Hepatocyte (in vitro differentiated cells): ENCODE measurements at regions not wholly inside any gene's neighbourhood (a gene's known extent, or its start where the extent isn't known, plus 50 kb on each side); places are given as distances from the start of the nearest gene placed in this dataset.

Experiments used
- CTCF ChIP-seq: fragments of 200-600 bp; sonication (generic); IDR thresholded peaks from 2 replicates; pipeline ENCODE4 v1.5.1; 2016; ENCODE audit warnings: antibody characterized with exemption, mild to moderate bottlenecking; ENCODE audit not compliant: poor library complexity
- EZH2 ChIP-seq: fragments of 200-600 bp; sonication (generic); IDR thresholded peaks from 2 replicates; pipeline ENCODE4 v1.6.1; 2016; ENCODE audit warnings: antibody characterized with exemption, mild to moderate bottlenecking, borderline replicate concordance
- EZH2phosphoT487 ChIP-seq: fragments of 200-600 bp; sonication (generic); IDR thresholded peaks from one replicate; pipeline ENCODE4 v1.6.1; 2018; ENCODE audit warnings: antibody characterized with exemption, mild to moderate bottlenecking, low read depth, moderate library complexity; ENCODE audit not compliant: unreplicated experiment, severe bottlenecking

- no peak for TF ChIP-seq CTCF
- no peak for TF ChIP-seq EZH2
- TF ChIP-seq EZH2phosphoT487: no peak
These were observed 130.9 kb upstream of the PTPN1 start for GRCh38 chr20:50379049-50379990.
